IPS-20b (cell line): ENCODE measurements at regions not wholly inside any gene's neighbourhood (a gene's known extent, or its start where the extent isn't known, plus 50 kb on each side); places are given as distances from the start of the nearest gene placed in this dataset.

Experiments used
- H3K27ac ChIP-seq: one replicate; pipeline ENCODE4 v1.5.1; 2013; ENCODE audit warnings: low read length
- H3K27me3 ChIP-seq: 2 replicates; pipeline ENCODE4 v1.6.1; 2013; ENCODE audit warnings: mild to moderate bottlenecking, low read length, inconsistent platforms; ENCODE audit not compliant: insufficient read depth
- H3K36me3 ChIP-seq: 2 replicates; pipeline ENCODE4 v1.6.1; 2013; ENCODE audit warnings: low read depth, mild to moderate bottlenecking, inconsistent platforms, low read length, moderate library complexity; ENCODE audit not compliant: insufficient read depth
- H3K4me1 ChIP-seq: 2 replicates; pipeline ENCODE4 v1.6.1; 2013; ENCODE audit warnings: mild to moderate bottlenecking, control low read depth, inconsistent platforms, low read length, moderate library complexity; ENCODE audit not compliant: insufficient read depth
- H3K4me3 ChIP-seq: 2 replicates; pipeline ENCODE4 v1.5.1; 2013; ENCODE audit warnings: mild to moderate bottlenecking, low read length, inconsistent platforms
- H3K9ac ChIP-seq: 2 replicates; pipeline ENCODE4 v1.6.1; 2013; ENCODE audit warnings: low read depth, mild to moderate bottlenecking, inconsistent platforms, low read length, moderate library complexity
- H3K9me3 ChIP-seq: 2 replicates; pipeline ENCODE4 v1.6.1; 2013; ENCODE audit warnings: mild to moderate bottlenecking, low read depth, low read length, inconsistent platforms; ENCODE audit not compliant: insufficient read depth

DNA sequence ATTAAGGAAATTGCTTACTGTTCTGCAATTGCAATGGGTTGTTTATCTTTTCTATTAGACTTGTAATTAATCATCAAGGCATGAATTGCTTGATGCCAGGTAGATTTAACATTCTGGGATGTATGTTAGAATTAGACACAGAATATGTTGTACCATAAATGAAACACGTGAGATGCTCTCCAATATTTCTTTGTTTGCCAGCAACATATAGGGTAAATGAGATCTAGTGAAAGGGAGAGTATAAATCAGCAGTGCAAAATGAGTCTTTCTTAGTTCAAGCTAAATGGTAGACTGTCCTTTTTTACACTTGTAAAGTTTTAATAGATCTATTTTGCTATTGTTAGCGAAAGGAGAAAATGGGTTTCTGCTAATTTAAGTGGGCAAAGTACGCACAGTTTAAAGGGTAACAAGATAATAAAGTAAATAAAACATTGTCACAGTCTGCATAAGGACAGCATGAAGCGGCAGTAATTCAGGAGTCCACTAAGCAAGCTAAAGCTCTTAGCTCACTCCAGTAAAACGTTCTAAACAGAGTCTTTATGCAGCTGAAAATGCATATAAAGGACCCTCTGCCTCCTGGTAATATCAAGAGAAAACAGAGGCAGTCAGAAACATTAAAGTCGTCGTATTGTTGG, 1137.1 kb downstream of the OLFM4 start:
- Histone ChIP-seq H3K27ac (no peak overlapping the region), H3K36me3 (no peaks in the 10 kb centered on the region)

GRCh38 chr13:54173996-54174395, 1145.4 kb downstream of the OLFM4 start:
- Histone ChIP-seq H3K4me3 (no peak overlapping the region), H3K4me1 (peaks cover 7% of the 10 kb centered on the region; the same call in 1 of the 2 replicates)

More for the DNA sequence above, 1137.1 kb downstream of the OLFM4 start:
- H3K9ac ChIP-seq: no peak overlapping the region
- no peaks in the 10 kb centered on the region for H3K9me3 ChIP-seq
- no peaks in the 10 kb centered on the region for H3K27me3 ChIP-seq
- H3K4me3 ChIP-seq: no peak overlapping the region
- H3K4me1 ChIP-seq: no peaks in the 10 kb centered on the region

DNA sequence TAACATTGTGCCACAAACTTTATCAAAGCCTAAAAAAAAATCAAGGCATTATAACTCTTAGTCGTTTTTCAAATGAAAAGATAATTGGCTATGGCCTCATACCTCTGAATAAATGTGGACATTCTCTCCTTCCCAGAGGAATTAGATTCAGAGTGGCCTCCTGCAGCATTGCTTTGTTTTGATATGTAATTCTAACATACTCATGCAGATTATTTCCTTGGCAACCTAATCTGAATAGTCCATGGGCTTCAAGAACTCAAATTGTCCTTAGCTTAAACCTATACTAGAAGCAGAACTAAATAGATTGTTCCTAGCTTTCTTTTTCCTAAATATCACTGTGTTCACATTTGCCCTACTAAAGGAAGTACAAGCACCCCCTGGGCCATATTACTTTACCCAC, 1146.9 kb downstream of the OLFM4 start:
- H3K9me3 ChIP-seq: peaks cover 6% of the 10 kb centered on the region; the same call in 1 of the 2 replicates
- H3K4me3 ChIP-seq: peak overlapping the region; percentile 1; the same call in 1 of the 2 replicates
- no peak overlapping the region for H3K9ac ChIP-seq
- peaks cover 7% of the 10 kb centered on the region; the same call in 1 of the 2 replicates for H3K4me1 ChIP-seq
- H3K36me3 ChIP-seq: no peaks in the 10 kb centered on the region
- H3K27me3 ChIP-seq: no peaks in the 10 kb centered on the region
- H3K27ac ChIP-seq: no peak overlapping the region

More at GRCh38 chr13:54173996-54174395, 1145.4 kb downstream of the OLFM4 start:
- Histone ChIP-seq H3K27ac (no peak overlapping the region), H3K27me3 (no peaks in the 10 kb centered on the region), H3K36me3 (no peaks in the 10 kb centered on the region), H3K9ac (no peak overlapping the region), H3K9me3 (peaks cover 6% of the 10 kb centered on the region; the same call in 1 of the 2 replicates)

GRCh38 chr13:54177466-54177865, 1148.9 kb downstream of the OLFM4 start:
- Histone ChIP-seq H3K9me3 (peaks cover 3% of the 10 kb centered on the region; the same call in 1 of the 2 replicates), H3K4me1 (peaks cover 7% of the 10 kb centered on the region; the same call in 1 of the 2 replicates), H3K27ac (no peak overlapping the region), H3K36me3 (no peaks in the 10 kb centered on the region), H3K27me3 (no peaks in the 10 kb centered on the region), H3K4me3 (no peak overlapping the region), H3K9ac (no peak overlapping the region)

- H3K27me3 ChIP-seq: no peaks in the 10 kb centered on the region
- no peak overlapping the region for H3K9ac ChIP-seq
- no peaks in the 10 kb centered on the region for H3K36me3 ChIP-seq
- no peak overlapping the region for H3K4me3 ChIP-seq
- peaks cover 27% of the 10 kb centered on the region for H3K4me1 ChIP-seq
- H3K9me3 ChIP-seq: no peaks in the 10 kb centered on the region
- H3K27ac ChIP-seq: no peak overlapping the region
These were observed 1154.6 kb downstream of the OLFM4 start for GRCh38 chr13:54183166-54183565.

- Histone ChIP-seq H3K9ac (no peak overlapping the region), H3K9me3 (no peaks in the 10 kb centered on the region), H3K36me3 (no peaks in the 10 kb centered on the region), H3K4me1 (peaks cover 27% of the 10 kb centered on the region), H3K27me3 (no peaks in the 10 kb centered on the region), H3K27ac (no peak overlapping the region), H3K4me3 (no peak overlapping the region)
These were observed 1155.1 kb downstream of the OLFM4 start for GRCh38 chr13:54183728-54184127.

GRCh38 chr13:54184576-54184975, 1156.0 kb downstream of the OLFM4 start:
- H3K27ac ChIP-seq: no peak overlapping the region
- no peaks in the 10 kb centered on the region for H3K9me3 ChIP-seq
- H3K4me3 ChIP-seq: no peak overlapping the region
- H3K27me3 ChIP-seq: no peaks in the 10 kb centered on the region
- H3K4me1 ChIP-seq: peaks cover 32% of the 10 kb centered on the region
- no peaks in the 10 kb centered on the region for H3K36me3 ChIP-seq
- peak overlapping the region; percentile 28; the same call in 1 of the 2 replicates for H3K9ac ChIP-seq

DNA sequence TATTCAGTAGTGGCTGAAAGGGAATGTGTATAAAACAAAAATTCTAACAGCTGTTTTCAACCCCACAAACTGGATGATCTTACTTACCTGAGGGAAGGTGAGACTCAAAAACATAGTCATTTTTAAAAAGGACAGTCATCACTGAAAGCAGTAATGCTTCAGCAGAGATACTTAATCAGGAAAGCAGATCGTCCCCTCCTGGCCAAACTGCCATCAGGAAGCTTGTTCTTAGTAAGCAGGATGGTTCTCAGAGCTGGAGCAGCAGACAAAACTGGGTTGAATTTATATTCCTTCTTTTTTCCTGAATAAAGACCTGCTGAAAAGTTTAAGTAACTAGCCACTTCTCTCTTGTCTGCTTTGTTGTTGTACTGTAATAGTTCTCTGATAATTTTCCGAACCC, 1156.5 kb downstream of the OLFM4 start:
- Histone ChIP-seq H3K27me3 (no peaks in the 10 kb centered on the region), H3K4me3 (no peak overlapping the region), H3K9ac (peak overlapping the region; percentile 16; the same call in 1 of the 2 replicates), H3K27ac (no peak overlapping the region), H3K36me3 (no peaks in the 10 kb centered on the region), H3K4me1 (peaks cover 37% of the 10 kb centered on the region), H3K9me3 (no peaks in the 10 kb centered on the region)

DNA sequence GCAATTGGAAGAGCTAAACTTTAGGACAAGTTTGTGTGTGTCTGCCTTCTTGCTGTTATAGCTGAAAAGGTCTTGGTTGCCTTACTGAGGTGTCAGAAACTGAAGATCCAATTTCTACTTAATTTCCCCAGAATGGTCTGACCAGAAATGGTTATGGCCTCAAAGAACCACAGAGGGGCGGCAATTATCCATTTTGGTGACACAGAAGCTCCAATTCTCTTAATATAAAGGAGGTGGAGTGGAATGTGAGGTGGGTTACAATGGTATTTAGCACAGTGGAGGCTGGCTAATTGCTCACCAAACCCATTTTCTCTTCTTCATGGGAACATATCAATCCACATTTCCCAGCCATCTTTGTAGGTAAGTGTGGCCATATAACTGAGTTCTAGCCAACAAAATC, 1157.2 kb downstream of the OLFM4 start:
- no peaks in the 10 kb centered on the region for H3K27me3 ChIP-seq
- H3K4me3 ChIP-seq: no peak overlapping the region
- H3K4me1 ChIP-seq: peaks cover 37% of the 10 kb centered on the region
- H3K9ac ChIP-seq: peak overlapping the region; percentile 16; the same call in 1 of the 2 replicates
- no peaks in the 10 kb centered on the region for H3K36me3 ChIP-seq
- H3K27ac ChIP-seq: no peak overlapping the region
- H3K9me3 ChIP-seq: no peaks in the 10 kb centered on the region

- Histone ChIP-seq H3K9me3 (no peaks in the 10 kb centered on the region), H3K4me1 (peaks cover 37% of the 10 kb centered on the region), H3K4me3 (no peak overlapping the region), H3K36me3 (no peaks in the 10 kb centered on the region), H3K27me3 (no peaks in the 10 kb centered on the region), H3K27ac (no peak overlapping the region), H3K9ac (no peak overlapping the region)
These were observed 1158.8 kb downstream of the OLFM4 start for GRCh38 chr13:54187461-54187860.

DNA sequence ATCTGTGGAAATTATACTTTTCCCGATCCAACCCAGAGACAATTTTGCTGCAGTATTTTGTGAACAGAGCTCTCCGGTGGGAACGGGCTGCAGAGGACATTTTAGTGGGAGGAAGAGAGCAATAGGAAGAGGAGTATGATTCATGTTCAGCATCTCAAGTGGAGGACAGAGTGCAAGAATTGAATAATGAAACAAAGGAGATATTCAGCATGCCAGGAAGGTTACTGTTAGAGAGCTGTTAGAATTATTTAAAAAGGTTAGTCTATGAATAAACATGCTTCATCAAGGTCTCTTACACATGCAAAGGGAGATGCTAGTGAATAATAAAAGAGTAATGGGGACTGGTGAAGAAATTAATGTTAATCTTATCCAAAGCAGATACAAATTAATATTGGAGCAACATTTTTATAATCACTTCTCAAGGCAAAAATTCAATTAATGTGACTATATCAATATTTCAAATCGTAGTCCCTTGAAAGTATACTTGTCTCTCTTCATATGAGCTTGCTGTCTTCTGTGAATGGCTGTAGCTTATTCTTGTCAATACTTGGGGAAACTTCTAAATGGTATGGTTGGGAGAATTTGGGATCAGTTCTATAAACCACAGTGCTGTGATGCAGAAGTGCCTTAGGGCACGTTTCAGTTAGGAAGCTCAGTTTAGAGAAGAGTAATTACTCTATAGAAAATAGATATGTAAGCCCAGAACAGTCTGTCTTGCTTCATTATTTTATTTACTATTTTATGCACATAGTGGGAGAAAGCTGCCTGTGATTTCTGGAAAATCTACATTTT, 1165.8 kb downstream of the OLFM4 start:
- H3K9ac ChIP-seq: no peak overlapping the region; the same call in 1 of the 2 replicates

DNA sequence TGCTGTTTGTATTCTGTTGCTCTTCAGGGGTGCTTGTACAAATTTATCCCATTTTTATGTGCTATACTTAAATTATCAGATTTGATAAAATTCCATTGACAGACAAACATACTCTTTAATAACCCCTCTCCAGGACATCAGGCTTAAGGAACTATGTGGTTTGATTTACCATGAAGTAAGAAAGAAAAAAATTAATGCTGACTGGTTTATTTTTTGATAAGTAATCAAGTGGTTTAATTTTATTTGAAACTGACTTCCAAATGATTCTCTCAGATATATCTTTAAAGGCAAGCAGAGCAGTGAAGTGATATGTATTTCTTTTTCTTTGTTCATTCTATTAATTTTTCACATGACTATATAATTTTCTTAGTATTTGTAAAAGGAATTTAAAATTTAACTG, 1168.1 kb downstream of the OLFM4 start:
- no peaks in the 10 kb centered on the region for H3K36me3 ChIP-seq

More for the DNA sequence above, 1165.8 kb downstream of the OLFM4 start:
- Histone ChIP-seq H3K36me3 (no peaks in the 10 kb centered on the region), H3K27me3 (no peaks in the 10 kb centered on the region), H3K9me3 (no peaks in the 10 kb centered on the region), H3K4me3 (peak overlapping the region; percentile 15; the same call in 1 of the 2 replicates), H3K4me1 (peaks cover 30% of the 10 kb centered on the region), H3K27ac (no peak overlapping the region)

More for the DNA sequence above, 1168.1 kb downstream of the OLFM4 start:
- peaks cover 23% of the 10 kb centered on the region for H3K4me1 ChIP-seq
- no peak overlapping the region for H3K9ac ChIP-seq
- H3K27me3 ChIP-seq: no peaks in the 10 kb centered on the region
- no peak overlapping the region for H3K27ac ChIP-seq
- no peaks in the 10 kb centered on the region for H3K9me3 ChIP-seq
- H3K4me3 ChIP-seq: no peak overlapping the region
